RPMI8226 (cell line): ENCODE measurements at regions not wholly inside any gene's neighbourhood (a gene's known extent, or its start where the extent isn't known, plus 50 kb on each side); places are given as distances from the start of the nearest gene placed in this dataset.
"Not testable (repeated sequence)": the region's sequence is repeated elsewhere in the genome, so short reads cannot be mapped to it uniquely, and the experiment has no call there.

ENCODE experiments used
- DNase-seq: peaks from one replicate; pipeline ENCODE4 v3.0.0-alpha.2; 2015

DNA sequence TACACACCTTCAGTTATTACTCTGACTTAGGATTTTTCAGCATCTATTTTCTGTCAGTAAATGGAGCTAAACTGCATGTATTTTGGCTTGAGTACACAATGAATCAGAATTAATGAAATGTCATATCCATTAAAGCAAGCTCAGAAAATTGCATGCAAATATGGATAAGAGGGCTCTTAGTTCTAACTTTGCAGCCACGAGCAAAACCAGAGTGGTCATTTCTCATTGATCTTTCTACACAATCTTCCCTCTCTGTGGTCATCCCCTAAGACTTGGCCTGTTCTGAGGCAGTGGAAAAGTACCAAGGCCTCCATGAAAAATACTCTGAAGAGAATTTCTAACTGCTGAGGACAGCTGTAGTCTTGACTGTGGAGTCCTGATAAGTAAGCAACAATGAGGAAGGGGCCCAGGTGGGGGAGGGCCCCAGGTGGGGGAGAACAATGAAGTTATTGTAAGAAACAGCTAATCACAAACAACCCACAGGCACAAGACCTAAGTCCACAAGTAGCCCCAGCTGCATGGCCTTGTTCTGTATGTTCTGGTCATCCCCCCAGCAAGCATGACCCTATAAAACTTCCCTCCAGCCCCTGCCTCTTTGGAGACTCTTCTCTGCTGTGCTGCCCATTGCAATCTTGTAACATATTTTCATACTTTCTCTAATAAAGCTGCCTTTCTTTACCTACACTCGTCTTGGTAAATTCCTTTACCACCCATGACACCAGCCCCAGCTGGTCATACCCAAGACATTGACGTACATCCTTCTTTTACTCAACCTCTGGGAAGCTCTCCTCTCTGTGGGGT, 230.3 kb downstream of the TDRD15 start:
- DNase-seq = no peak

DNA sequence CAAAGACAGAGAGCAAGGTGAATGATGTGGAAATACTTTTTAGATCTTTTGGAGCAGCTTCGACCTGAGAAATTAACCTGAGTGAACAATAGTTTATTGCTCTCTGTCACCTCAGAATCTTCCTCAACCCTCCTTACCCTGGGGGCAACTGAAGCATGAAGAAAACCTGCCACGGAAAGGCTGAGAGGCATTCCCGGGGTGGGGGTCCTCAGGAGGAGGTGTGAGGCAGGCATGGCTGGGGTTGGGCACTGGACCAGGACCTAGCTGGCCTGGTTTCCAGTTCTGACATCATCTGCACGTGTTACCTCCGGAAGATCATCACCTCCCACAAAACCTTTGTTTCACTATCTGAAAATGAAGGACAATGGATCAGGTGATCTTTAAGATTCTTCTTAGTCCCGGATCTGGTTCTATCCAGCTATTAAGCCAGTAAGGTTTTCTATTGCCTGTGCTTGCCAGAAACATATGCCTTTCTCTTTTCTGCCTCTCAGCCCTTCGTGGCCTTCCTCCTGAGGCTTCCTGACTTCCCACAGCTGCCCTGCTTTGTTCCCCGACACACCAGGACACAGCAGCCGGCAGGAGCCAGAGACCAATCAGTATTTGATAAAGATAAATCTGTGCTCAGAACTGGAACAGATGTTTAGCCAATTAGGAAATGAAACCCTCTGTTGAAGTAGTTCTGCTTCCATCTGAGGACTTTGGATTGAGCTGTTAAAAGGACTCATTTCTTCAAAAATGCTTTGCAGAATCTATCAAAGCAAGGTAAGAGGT, 232.5 kb downstream of the TDRD15 start:
- no peak for DNase-seq

DNA sequence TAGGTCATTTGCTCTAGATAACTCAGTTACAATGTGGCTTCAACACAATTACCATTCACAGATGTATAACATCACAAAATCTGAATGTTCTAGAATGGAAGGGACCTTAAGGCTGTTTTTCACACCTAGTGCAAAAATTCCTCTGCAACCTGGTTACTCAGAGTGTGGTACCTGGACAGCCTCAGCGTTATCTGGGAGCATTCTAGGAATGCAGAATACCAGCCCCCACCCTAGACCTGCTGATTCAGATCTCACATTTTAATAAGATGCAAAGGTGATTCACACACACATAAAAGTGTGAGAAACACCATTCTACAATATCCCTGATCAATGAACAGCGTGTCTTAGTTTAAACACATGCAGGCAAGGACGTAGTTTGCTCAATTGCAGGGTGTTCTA, 233.1 kb downstream of the TDRD15 start:
- DNase-seq = no peak

DNA sequence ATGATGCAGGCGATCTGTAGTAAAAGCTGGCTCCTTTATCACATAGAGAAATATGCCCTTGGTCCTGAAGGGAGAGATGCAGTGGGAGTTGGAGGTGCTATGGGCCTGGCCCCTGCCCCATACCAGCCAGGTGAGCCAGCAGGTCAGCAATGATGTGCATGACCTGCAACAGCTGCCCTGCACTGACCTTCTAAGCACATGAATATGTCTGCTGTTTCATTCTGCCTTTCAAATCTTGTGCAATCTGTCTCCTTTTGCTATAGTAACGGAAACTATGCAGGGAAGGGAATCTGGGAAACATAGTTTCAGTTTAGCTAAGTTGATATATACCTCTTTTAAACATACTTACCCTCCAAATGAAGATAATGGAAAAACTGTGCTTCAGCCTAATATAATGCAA, 235.2 kb downstream of the TDRD15 start:
- DNase-seq = no peak

DNA sequence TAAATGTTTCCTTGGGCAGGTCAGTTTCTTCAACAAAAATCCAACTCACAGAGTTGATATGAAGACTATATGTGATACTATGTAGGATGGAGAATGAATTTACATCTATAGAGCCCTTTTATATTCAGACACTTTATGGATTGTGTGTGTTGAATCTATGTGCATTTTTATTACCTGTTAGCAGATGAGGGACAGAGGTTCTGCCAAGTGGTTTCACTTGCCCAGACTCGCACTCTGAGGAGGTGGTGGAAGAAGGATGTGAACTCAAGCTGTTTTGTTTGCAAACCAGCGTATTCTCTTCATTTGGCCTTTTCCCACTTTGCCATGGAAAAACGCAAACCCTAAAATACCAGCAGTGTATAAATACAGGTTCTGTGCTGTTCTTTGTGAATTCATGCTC, 237.6 kb downstream of the TDRD15 start:
- no peak for DNase-seq

DNA sequence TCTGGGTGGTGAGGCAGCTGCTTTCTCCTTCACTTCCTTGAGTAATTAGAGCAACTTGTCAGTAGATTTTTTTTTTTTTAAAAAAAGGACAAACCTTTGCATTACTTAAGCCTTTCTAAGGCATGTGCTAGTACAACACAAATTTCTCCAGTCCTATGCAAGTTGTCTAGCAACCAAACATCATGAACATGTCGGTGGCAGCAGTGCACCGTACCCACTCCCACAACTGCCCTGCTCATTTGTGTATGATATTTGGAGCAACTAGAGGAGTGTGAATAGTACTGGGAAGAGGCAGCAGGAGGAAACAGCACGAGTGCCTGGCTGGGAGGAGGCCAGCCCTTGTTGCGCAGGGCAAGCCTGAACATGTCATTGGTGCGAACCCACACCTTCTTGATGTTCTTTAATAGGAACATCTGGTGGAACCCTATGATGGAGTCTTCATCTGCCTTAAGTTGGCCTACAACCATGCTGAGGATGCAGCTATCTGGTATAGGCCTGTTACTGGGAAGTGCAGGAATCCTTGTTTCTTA, 238.3 kb downstream of the TDRD15 start:
- DNase-seq = no peak

DNA sequence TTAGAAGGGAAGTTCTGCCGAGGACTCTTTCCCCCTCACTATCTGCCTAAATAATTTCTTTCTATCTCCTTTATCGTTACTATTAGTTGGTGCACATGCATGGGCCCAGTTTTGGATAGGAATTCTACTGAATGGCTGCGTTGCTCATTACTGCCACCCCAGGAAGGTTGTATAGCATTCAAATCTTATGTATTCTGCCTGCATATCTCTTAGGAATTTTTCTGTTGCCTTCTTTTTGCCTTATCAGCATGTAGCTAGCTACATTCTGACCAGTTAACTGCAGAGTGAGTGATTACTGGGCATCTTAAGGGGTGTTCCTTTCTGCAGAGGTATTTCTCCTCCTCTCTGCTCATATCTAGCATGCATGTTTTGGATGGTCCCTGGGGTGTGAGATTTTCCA, 239.6 kb downstream of the TDRD15 start:
- no peak for DNase-seq

DNA sequence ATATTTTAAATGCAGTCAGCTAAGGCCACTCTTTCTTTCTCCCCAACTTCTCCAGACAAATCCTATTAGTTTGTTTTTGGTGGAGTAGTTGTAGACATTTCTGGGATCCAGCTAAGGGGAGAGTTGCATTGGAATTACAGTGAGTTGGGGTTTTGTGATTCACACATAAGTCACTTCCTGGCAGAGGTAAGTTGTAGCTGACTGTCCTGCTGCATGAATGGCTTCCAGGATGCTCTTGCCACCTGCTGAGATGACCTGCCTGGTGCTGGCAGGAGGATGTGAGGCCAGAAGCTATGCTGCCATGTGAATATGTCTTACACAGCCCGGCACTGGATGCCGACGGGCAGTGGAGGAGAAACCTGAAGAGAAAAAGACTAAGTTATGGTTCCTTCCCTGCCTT, 243.7 kb downstream of the TDRD15 start:
- no peak for DNase-seq

DNA sequence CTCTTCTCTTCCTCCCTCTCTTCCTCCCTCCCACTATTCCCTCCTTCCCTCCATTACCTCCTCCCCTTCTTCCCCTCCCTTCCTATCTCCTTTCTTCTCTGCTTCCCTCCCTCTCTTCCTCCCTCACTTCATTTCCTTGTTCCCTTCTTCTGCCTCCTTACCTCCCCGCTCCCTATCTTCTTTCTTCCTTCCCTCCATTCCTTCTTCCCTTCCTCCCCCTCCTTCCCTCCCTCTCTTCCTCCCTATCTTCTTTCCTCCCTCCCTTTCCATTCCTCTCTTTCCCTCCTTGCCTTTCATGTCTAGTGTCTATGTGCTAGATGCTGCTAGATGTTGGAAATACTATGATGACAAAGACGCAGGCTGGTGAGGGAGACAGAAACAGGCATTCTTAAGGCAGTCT, 246.0 kb downstream of the TDRD15 start:
- DNase-seq = no peak

DNA sequence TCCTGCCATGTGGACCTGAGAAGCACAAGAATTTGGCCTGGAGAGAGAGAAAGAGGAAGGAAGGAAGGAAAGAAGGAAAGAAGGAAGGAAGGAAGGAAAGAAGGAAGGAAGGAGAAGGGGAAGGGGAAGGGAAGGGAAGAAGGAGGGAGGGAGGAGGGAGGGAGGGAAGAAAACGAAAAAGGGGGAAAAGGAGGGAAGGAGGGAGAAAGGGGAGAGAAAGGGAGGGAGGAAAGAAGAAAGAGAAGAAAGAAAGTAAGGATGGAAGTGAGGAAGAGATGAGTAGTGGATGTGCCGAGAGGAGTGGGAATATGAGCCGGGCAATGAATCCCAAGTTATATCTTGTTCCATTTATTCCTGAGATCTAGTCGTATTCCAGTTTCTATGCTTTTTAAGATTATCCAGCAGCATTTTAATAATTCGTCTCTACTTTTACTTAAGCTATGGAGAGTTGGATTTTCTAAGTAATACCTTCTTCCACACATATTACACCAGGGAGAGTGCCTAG, 247.8 kb downstream of the TDRD15 start:
- DNase-seq = no peak

DNA sequence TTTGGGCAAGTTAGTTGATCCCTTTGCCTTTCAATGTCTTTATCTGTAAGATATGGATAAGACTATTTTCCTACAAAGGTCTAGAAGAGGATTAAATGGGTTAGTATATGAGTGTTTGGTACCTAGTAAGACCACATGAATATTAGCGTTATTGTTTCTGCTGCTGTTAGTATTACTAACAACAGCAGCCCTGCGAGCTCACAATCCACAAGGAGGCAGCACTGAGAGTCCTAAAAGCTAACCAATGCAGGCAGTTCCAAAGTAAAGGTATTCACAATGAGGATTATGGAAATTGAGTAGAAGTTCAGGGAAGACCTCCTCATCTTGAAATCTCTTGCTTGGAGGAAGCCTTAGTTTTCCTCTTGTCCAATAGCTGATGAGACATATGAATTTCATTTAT, 248.9 kb downstream of the TDRD15 start:
- peak; percentile 9 for DNase-seq

DNA sequence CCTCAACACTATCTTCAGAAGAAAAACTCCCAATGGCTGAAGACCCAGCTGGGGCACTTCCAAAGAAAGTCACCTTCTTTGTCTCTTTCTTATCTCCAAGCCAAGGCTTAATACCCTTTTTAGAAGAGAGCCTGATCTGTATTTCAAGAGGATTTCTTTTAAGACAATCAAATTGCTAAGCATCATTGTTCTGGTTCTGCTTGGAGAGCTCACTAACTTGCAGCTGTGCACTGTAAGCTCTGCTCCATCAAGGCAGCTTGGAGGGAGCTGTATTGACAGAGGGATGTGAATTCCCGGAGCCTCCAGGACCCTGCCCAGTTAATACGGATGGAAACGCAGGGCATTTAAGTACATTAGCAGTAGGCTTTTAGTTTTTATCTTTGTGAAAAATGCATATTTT, 253.1 kb downstream of the TDRD15 start:
- no peak for DNase-seq

DNA sequence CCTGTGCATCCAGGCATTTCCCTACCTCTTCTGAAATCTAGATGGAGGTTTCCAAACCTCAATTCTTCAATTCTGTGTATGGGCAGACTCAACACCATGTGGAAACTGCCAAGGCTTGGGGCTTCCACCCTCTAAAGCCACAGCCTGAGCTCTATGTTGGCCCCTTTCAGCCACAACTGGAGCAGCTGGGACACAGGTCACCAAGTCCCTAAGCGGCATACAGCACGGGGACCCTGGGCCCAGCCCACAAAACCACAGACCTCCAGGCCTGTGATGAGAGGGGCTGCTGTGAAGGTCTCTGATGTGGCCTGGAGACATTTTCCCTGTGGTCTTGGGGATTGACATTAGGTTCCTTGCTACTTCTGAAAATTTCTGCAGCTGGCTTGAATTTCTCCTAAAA, 255.4 kb downstream of the TDRD15 start:
- no peak for DNase-seq

DNA sequence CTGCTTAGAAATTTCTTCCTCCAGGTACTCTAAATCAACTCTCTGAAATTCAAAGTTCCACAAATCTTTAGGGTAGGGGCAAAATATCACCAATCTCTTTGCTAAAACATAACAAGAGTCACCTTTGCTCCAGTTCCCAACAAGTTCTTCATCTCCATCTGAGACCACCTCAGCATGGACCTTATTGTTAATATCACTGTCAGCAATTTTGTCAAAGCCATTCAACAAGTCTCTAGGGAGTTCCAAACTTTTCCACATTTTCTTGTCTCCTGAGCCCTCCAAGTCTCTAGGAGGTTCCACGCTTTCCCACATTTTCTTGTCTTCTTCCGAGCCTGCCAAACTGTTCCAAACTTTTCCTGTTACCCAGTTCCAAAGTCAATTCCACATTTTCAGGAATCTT, 255.9 kb downstream of the TDRD15 start:
- not testable (repeated sequence) for DNase-seq

DNA sequence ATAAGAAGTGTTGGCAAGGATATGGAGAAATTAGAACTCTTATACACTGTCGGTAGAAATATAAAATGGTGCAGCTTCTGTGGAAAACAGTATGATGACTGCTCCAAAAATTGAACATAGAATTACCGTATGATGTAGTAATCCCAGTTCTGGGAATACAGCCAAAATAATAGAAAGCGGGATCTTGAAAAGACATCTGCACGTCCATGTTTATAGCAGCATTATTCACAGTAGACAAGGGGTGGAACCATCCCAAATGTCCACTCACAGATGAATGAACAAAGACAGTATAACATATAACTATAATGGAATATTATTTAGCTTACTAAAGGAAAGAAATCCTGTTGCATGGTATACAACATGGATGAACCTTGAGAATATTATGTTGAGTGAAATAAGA, 257.7 kb downstream of the TDRD15 start:
- no peak for DNase-seq

DNA sequence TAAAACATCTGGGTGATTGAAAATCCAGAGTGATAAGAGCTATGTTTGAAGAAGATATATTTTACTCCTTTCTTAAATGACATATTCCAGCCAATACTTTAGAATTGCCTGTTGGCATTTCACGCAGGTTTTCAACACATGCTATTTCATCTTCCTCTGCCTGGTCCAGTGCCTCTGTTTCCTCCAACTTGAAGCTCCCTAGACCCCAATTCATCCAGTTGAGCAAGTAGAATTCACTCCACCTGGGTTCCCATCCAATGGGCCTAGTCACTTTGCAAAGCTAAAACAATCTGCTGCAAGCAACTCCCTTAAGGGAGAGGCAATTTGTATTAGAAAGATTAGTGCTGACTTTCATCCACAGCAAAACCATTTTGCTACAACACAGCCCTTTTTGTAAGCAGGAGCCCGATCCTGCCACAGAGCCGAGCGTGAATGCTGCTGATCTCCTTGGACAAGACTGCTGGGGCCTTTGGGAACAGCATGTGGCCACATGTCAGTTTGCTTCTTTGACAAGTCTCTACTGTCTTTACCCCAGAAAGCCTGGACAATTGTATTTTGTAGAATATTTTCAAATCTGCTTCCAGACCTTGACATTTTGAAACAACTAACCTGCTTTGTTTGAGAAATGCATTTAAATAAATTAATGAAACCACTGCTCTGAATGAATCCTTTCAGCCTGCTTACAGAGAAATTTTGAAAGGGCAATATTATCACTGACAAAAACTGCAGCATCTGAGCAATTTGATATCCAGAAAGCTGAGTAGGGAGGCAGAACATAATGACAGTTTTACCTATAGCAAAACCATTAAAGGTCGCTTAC, 259.1 kb downstream of the TDRD15 start:
- DNase-seq = no peak

DNA sequence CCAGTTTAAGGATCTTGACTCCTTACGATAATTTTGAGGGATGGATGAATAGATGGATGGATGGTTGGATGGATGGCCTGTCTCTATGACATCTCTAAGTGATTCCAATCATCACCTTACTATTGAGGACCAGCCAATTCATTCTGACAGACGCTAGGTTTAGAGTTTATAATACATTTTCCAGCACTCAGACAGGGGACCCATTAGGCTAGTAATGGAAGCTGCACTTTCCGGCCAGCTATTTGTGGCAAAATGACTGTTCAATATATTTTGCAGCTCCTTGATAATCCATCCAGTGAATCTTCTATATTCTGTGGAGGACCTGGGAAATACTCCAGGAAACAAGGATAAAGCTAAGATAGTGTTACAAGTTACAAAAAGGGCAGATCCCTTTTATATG, 262.9 kb downstream of the TDRD15 start:
- DNase-seq = no peak

DNA sequence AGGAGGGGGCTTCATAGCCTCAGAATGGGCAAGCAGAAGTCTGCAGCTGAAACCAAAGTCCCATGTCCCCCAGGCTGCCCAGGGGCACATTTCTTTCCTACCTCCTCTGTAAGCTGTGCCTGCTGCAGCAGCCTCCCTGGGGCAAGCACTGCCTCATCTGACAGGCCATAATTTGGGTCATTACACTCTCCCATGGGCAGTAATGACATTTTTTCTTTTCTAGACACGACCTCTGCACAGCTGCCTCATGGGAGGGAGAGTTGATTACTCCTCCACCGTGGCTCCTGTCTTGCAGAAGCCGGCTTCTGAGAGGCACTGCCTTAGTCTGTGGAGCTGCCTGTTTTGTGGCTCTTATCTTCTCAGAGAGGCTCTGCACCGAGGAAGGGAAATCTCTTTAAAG, 268.9 kb downstream of the TDRD15 start:
- no peak for DNase-seq

DNA sequence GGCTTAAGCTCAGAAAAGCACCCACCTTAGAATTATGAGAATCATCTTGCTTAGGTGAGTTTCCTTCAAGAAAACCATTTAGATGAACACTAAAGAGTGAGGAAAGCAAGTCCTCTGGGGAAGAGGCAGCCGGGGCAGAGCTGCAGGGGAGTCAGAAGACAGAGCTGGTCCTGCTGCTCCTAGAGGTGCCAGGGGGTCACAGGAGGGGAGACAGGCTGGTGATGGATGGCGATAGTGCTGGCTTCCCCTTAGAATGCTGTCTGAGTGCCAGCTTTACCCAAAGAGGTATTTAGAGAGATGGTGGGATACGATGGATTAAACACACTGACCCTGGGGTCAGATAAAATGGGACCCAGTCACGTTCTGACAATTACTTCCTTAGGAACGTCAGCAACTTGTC, 269.4 kb downstream of the TDRD15 start:
- no peak for DNase-seq

DNA sequence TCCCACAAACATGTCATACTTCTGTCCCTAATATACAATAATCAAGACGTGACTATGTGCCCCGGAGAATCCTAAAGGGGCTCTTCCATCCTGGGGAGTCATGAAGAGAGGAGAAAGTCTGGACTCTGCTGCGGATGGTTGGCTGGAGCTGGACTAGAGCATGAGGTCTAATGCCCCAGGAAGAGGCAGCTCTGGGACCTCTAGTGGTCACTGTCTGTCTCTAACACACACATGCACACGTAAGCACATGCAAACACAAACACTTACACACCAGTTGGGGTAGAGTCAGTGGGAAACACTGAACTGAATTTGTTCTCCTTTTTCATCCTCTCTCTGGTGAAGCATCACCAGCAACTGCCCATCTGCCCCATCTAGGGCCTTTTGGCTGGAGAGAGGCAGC, 271.6 kb downstream of the TDRD15 start:
- DNase-seq = peak; percentile 4

DNA sequence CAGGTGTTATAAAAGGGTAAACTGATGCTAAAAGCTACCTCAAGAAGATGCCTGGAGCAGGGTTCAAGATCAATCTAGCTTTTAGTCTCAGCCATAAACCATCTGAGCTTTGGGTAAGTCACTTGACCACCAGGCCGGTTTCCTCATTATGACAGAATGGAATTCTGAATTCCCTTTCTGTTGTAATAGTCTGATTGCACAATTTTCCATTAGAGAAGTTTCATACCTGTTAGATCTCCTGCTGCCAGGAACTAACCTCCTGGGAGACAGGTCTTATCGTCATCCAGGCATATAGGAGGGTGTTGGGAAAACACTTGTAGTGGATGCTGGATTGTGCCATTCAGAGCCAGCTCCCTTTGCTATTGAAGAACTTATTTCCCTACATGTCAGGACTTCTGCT, 272.5 kb downstream of the TDRD15 start:
- no peak for DNase-seq

DNA sequence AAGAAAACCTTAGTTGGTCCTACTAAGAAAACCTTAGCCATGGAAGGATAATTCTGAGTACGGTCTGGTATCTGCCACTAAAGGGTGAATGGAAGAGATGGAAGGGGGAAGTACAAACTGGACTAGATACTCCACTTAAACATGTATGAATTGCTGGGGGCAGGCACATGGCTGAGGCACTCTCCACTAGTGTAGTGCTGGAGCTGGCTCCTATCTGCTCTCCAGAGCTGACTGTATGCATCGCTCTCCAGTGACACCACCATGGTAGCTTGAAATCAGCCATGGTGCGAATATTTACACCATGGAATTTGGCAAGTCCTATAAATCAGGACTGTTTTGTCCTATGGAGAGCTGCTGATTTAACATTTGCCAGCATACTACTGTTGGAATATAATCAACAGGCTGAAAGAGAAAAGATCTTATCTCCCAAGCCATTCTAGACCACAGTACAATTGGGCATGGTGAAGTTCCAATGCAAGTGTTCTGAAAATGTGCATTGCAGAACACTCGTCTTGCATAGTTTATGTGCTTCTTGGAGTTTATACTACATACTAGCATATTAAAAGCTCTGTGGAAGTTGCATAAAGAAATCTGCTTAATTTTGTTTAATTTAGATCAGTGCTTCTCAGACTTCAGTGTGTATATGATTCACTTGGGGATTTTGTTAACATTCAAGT, 277.4 kb downstream of the TDRD15 start:
- no peak for DNase-seq

DNA sequence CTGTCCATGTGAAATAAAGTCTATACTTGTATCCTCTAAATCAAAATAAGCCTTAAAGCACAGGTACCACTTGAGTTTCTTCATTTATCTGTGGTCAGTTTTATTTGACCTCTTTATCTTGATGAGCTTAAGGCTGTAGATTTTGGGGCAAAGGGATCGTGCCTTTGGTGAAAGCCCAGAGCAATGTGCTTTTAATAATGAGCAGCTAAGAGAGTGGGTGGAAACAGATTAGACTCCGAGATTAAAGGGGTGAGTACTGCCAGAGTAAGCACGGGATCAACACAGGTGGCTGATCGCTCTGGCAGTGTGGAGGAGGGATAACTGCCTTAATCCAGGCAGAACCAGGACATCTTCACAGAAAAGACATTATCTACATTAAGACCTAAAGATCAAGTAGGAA, 280.4 kb downstream of the TDRD15 start:
- DNase-seq = no peak
